A673 (cell line): ENCODE measurements at regions not wholly inside any gene's neighbourhood (a gene's known extent, or its start where the extent isn't known, plus 50 kb on each side); places are given as distances from the start of the nearest gene placed in this dataset.

Experiments used
- EZH2 ChIP-seq: fragments of 200-600 bp; sonication (generic); IDR thresholded peaks from 2 replicates; pipeline ENCODE4 v1.6.1; 2017; ENCODE audit warnings: borderline replicate concordance, low read depth, mild to moderate bottlenecking, mixed read lengths, antibody characterized with exemption, low read length; ENCODE audit not compliant: poor library complexity, severe bottlenecking
- TF ChIP-seq, protein P1 (sequence below): fragments of 300-800, 200-600 bp; sonication (generic); conservative IDR thresholded peaks from 2 replicates; pipeline ENCODE4 v1.5.1; 2017; ENCODE audit warnings: low read depth, mild to moderate bottlenecking, antibody characterized with exemption, low read length, moderate library complexity, mixed read lengths

DNA sequence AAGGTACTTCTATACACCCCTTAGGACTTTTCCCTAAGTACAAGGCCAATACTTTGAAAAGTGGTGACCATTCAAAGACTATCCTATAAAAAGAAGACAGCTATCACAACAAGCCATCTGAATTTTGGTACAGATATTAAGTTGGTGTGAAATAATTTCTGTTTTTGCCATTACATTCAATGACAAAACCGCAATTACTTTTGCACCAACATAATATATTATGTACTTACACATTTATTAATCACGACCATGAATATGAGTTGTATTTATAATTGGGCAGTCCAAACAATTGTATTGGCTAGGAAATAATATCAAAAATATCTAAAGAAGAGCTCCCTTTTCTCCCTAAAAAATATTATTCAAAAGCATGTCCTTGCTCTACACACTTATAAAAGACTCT, 215.7 kb downstream of the TMA16 start:
- TF ChIP-seq, protein P1, sequence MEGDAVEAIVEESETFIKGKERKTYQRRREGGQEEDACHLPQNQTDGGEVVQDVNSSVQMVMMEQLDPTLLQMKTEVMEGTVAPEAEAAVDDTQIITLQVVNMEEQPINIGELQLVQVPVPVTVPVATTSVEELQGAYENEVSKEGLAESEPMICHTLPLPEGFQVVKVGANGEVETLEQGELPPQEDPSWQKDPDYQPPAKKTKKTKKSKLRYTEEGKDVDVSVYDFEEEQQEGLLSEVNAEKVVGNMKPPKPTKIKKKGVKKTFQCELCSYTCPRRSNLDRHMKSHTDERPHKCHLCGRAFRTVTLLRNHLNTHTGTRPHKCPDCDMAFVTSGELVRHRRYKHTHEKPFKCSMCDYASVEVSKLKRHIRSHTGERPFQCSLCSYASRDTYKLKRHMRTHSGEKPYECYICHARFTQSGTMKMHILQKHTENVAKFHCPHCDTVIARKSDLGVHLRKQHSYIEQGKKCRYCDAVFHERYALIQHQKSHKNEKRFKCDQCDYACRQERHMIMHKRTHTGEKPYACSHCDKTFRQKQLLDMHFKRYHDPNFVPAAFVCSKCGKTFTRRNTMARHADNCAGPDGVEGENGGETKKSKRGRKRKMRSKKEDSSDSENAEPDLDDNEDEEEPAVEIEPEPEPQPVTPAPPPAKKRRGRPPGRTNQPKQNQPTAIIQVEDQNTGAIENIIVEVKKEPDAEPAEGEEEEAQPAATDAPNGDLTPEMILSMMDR, result no peak
- no peak for TF ChIP-seq EZH2
